Adrenal gland (tissue), 9 donors: ENCODE measurements at regions not wholly inside any gene's neighbourhood (a gene's known extent, or its start where the extent isn't known, plus 50 kb on each side); places are given as distances from the start of the nearest gene placed in this dataset.

ENCODE experiments used
- DNase-seq, 7 donors: peaks; one replicate each; pipeline ENCODE4 v3.0.0-alpha.2; 2019 to 2020
- H3K27ac ChIP-seq, 5 donors: fragments of 200-600 bp; sonication (generic) in 4 of 5; 1 replicate in 3 of 5; 2 replicates in 2 of 5; pipeline versions ENCODE4 v1.5.1 to v1.8.0; 2016 to 2020; ENCODE audit warnings: mild to moderate bottlenecking in 1 of 5
- H3K27me3 ChIP-seq: fragments of 200-600 bp; 2 replicates; pipeline ENCODE4 v1.8.0; 2021
- H3K36me3 ChIP-seq, 2 donors: fragments of 200-600 bp; replicated peaks in 1 of 2; 1 replicate in 1 of 2; 2 replicates in 1 of 2; pipeline versions ENCODE4 v1.5.1 to v1.8.0; 2018 to 2022
- H3K4me1 ChIP-seq, 2 donors: fragments of 200-600 bp; replicated peaks in 1 of 2; 1 replicate in 1 of 2; 2 replicates in 1 of 2; pipeline versions ENCODE4 v1.5.1 to v1.8.0; 2018 to 2021
- H3K4me3 ChIP-seq, 4 donors: fragments of 200-600 bp; sonication (generic) in 3 of 4; one replicate each; pipeline ENCODE4 v1.5.1; 2016 to 2018
- H3K9me3 ChIP-seq, 3 donors: fragments of 200-600 bp; sonication (generic) in 1 of 3; replicated peaks in 1 of 3; 1 replicate in 2 of 3; 2 replicates in 1 of 3; pipeline versions ENCODE4 v1.5.1 to v1.8.0; 2016 to 2021
- POLR2A ChIP-seq, 2 donors: fragments of 450-650 bp; IDR thresholded peaks; one replicate each; pipeline ENCODE4 v1.6.1; 2017; ENCODE audit warnings: antibody characterized with exemption in 2 of 2, mild to moderate bottlenecking in 2 of 2, moderate library complexity in 1 of 2
- WGBS, 4 donors: extraction: QIAGEN DNeasy Blood & Tissue Kit in 2 of 4; methylation state at CpG; one replicate each; pipeline versions ENCODE4 v1.1.5 to v1.1.7; 2013 to 2017; 5-methylcytosine and 5-hydroxymethylcytosine counted together
- intact Hi-C, 2 donors: fragments of 100-400 bp; cut with DNase I; formaldehyde crosslinking; loops; one replicate each; pipeline versions ENCODE4 v1.14.1 to v1.15.0; 2022 to 2023
- TF ChIP-seq, protein P1 (sequence below), 6 experiments: fragments of 450-650 bp in 4 of 6; fragments of 200-600 bp in 2 of 6; sonication (generic) in 1 of 6; IDR thresholded peaks; 1 replicate in 5 of 6; 2 replicates in 1 of 6; pipeline versions ENCODE4 v1.5.1 to v1.8.0; 2016 to 2021; ENCODE audit warnings: antibody characterized with exemption in 6 of 6, mild to moderate bottlenecking in 2 of 6, moderate library complexity in 1 of 6
- donor health status: healthy with polysubstance abuse.
- donor health status: Bipolar disorder and iron deficiency.
- donor health status: DM: yes; HTN: yes; CAD: no.
- donor health status: DM: no; HTN: no; CAD: no.
- donor health status: DM: no; HTN: no; CAD: no.

DNA sequence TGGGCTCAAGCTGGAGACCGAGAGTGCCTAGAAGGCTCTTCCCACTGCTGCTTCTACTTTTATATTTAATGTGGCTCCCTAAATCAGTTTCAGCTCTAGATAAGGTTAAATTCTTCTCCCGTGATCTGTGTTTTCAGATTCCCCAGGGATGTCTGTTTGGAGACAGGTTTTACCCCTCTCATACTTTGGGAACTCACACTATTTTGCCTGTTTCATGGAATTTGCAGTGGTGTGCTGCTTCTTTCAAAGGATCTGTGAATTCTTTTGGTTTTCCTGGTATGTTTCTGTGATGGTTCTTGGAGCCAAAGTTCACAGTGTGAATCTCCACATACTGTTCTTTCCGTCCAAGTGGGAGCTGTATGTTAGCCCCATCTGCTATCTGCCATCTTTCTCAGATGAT, 238.3 kb upstream of the SLITRK3 start:
- no peak for DNase-seq
- intact Hi-C loops, result no loop called here
- Histone ChIP-seq H3K9me3 (peaks cover 0 to 6% (median 0%) of the 10 kb centered on the region in 3 donors), H3K4me1 (no peaks in the 10 kb centered on the region), H3K36me3 (no peaks in the 10 kb centered on the region), H3K27me3 (no peaks in the 10 kb centered on the region), H3K4me3 (no peak overlapping the region), H3K27ac (no peak overlapping the region)
- TF ChIP-seq, protein P1, sequence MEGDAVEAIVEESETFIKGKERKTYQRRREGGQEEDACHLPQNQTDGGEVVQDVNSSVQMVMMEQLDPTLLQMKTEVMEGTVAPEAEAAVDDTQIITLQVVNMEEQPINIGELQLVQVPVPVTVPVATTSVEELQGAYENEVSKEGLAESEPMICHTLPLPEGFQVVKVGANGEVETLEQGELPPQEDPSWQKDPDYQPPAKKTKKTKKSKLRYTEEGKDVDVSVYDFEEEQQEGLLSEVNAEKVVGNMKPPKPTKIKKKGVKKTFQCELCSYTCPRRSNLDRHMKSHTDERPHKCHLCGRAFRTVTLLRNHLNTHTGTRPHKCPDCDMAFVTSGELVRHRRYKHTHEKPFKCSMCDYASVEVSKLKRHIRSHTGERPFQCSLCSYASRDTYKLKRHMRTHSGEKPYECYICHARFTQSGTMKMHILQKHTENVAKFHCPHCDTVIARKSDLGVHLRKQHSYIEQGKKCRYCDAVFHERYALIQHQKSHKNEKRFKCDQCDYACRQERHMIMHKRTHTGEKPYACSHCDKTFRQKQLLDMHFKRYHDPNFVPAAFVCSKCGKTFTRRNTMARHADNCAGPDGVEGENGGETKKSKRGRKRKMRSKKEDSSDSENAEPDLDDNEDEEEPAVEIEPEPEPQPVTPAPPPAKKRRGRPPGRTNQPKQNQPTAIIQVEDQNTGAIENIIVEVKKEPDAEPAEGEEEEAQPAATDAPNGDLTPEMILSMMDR (IDR thresholded peaks at IDR 0.05), result no peak
- TF ChIP-seq POLR2A (IDR thresholded peaks at IDR 0.05), result no peak
- WGBS, 4 donors, result 82 to 84% (median 83%) methylated on average over 3 of the region's 3 CpGs

DNA sequence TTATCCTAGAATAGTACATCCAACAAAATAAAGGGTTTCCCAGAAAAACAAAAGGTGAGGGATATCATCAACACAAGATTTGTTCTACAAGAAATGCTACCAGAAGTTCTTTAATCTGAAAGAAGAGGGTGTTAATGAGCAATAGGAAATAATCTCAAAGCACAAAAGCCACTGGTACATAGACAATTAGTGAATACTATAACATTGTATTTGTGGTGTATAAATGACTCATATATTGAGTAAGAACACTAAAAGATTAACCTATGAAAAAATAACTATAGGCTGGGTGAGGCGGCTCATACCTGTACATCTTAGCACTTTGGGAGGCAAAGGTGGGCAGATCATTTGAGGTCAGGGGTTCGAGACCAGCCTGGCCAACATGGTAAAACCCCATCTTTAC, 210.2 kb upstream of the SLITRK3 start:
- intact Hi-C loops, result no loop called here
- H3K4me3 ChIP-seq, result no peak overlapping the region
- no peaks in the 10 kb centered on the region for H3K27me3 ChIP-seq
- H3K9me3 ChIP-seq, result no peaks in the 10 kb centered on the region
- 87 to 91% (median 89%) methylated on average over 2 of the region's 2 CpGs for WGBS, 4 donors
- H3K36me3 ChIP-seq, result no peaks in the 10 kb centered on the region
- no peak overlapping the region for H3K27ac ChIP-seq
- no peaks in the 10 kb centered on the region for H3K4me1 ChIP-seq
- DNase-seq, result no peak
- TF ChIP-seq, protein P1 (IDR thresholded peaks at IDR 0.05), result no peak
- TF ChIP-seq POLR2A (IDR thresholded peaks at IDR 0.05), result no peak

DNA sequence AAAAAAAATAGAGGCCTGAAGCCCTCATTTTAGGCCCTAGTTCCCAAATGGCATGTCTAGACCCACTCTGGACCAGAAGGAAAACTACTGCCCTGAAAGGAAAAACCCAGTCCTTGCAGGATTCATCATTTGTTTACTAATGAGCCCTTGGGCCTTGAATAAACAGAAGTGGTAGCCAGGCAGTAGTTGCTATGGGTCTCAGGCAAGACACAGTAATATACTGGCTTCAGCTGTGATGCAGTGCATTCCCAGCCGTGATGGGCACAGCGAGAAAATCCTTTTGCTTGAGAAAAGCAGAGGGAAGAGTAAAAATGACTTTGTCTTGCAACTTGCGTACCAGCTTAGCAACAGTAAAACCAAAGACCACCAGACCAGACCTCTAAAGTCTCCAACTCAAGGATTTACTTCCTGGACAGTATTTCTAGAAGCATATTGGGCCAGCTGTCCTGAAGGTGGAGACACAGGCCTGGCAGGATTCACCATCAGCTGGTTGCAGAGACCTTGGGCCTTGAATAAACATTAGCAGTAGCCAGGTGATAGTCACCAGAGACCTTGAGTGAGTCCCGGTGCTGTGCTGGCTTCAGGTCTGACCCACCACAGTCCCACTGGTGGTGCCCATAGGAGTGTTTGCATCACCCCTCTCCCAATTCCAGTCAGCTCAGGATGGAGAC, 208.3 kb upstream of the SLITRK3 start:
- Histone ChIP-seq H3K27ac (no peak overlapping the region), H3K36me3 (no peaks in the 10 kb centered on the region), H3K4me3 (no peak overlapping the region), H3K27me3 (no peaks in the 10 kb centered on the region), H3K4me1 (no peaks in the 10 kb centered on the region), H3K9me3 (no peaks in the 10 kb centered on the region)
- no peak for DNase-seq
- intact Hi-C loops, result no loop called here
- no peak for TF ChIP-seq POLR2A (IDR thresholded peaks at IDR 0.05)
- TF ChIP-seq, protein P1 (IDR thresholded peaks at IDR 0.05), result no peak
- WGBS, 4 donors, result 72 to 92% (median 84%) methylated on average over 3 to 4 of the region's 4 CpGs

DNA sequence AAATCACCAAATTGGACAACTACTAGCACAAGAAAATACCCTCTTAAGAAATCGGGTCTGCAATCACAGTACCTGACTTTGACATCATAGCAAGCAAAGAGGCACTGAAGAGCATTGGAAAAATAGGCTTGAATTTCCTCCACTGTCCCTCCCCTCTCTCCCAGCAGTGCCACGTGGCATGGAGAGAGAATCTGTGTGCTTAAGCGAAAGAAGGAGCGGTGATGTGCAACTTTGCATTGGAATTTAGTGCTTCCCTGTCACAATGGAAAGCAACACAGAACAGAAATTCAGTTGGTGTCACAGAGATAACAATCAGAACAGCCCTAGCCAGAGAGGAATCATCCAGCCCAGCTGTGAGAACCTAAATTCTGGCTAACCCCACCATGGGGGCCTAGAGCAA, 207.5 kb upstream of the SLITRK3 start:
- H3K4me1 ChIP-seq, result no peaks in the 10 kb centered on the region
- intact Hi-C loops, result no loop called here
- no peak overlapping the region for H3K4me3 ChIP-seq
- no peaks in the 10 kb centered on the region for H3K27me3 ChIP-seq
- TF ChIP-seq POLR2A (IDR thresholded peaks at IDR 0.05), result no peak
- TF ChIP-seq, protein P1 (IDR thresholded peaks at IDR 0.05), result no peak
- DNase-seq, result no peak
- no peaks in the 10 kb centered on the region for H3K36me3 ChIP-seq
- H3K9me3 ChIP-seq, result no peaks in the 10 kb centered on the region
- 67 to 88% (median 73%) methylated on average over 4 of the region's 4 CpGs for WGBS, 4 donors
- H3K27ac ChIP-seq, result no peak overlapping the region
